IMR-90 (cell line): ENCODE measurements at regions not wholly inside any gene's neighbourhood (a gene's known extent, or its start where the extent isn't known, plus 50 kb on each side); places are given as distances from the start of the nearest gene placed in this dataset.

Source experiments
- ATAC-seq: fragments of 200-7000 bp; cut with Tn5 transposase; 2 replicates; pipeline ENCODE4 v1.9.1; 2020; ENCODE audit warnings: low read depth, mild to moderate bottlenecking, moderate library complexity
- BruUV-seq: library from RNA; stranded (reverse); fragments of 400-500 nt; replicated peaks from 2 replicates; lab custom pipeline; 2021; lab: Mats Ljungman, UMichigan
- CTCF ChIA-PET: fragments of 300-600 bp; formaldehyde crosslinking; extraction: SDS; loops from one replicate; lab custom pipeline; 2021; ENCODE audit warnings: antibody characterized with exemption; lab: Yijun Ruan, JAX
- POLR2A ChIA-PET: fragments of 300-600 bp; sonication (Branson Sonifier 250); formaldehyde crosslinking; loops from one replicate; lab custom pipeline; 2022; ENCODE audit warnings: antibody characterized with exemption; ENCODE audit not compliant: unreplicated experiment; lab: Charles Lee
- DNase-seq: peaks from one replicate; pipeline ENCODE4 v3.0.0; 2013
- H2AFZ ChIP-seq: replicated peaks from 2 replicates; pipeline ENCODE3; 2013; ENCODE audit warnings: low read length, mild to moderate bottlenecking; ENCODE audit not compliant: poor library complexity
- H2AK5ac ChIP-seq: 2 replicates; pipeline ENCODE4 v1.6.1; 2013; ENCODE audit warnings: low read depth, low read length, inconsistent platforms
- H2AK9ac ChIP-seq: replicated peaks from 2 replicates; pipeline ENCODE3; 2013; ENCODE audit warnings: mild to moderate bottlenecking, low read depth, low read length, moderate library complexity; ENCODE audit not compliant: poor library complexity
- H2BK120ac ChIP-seq: 2 replicates; pipeline ENCODE4 v1.6.1; 2013; ENCODE audit warnings: low read depth, low read length, inconsistent platforms
- H2BK15ac ChIP-seq: 3 replicates; pipeline ENCODE4 v1.6.1; 2013; ENCODE audit warnings: low read depth, low read length, inconsistent platforms
- H2BK20ac ChIP-seq: 2 replicates; pipeline ENCODE4 v1.6.1; 2013; ENCODE audit warnings: low read depth, mild to moderate bottlenecking, inconsistent platforms, low read length, moderate library complexity
- H2BK5ac ChIP-seq: 2 replicates; pipeline ENCODE4 v1.6.1; 2013; ENCODE audit warnings: mild to moderate bottlenecking, low read depth, low read length, inconsistent platforms; ENCODE audit not compliant: poor library complexity, severe bottlenecking
- H3K14ac ChIP-seq: replicated peaks from 2 replicates; pipeline ENCODE4 v1.6.1; 2013; ENCODE audit warnings: low read depth, low read length, inconsistent platforms
- H3K18ac ChIP-seq: 2 replicates; pipeline ENCODE4 v1.6.1; 2013; ENCODE audit warnings: low read depth, low read length, control low read depth
- H3K23ac ChIP-seq: 2 replicates; pipeline ENCODE4 v1.6.1; 2013; ENCODE audit warnings: low read depth, low read length, inconsistent platforms
- H3K27ac ChIP-seq: 2 replicates; pipeline ENCODE4 v1.5.1; 2013; ENCODE audit warnings: mild to moderate bottlenecking, control low read depth, low read length; ENCODE audit not compliant: insufficient read depth
- H3K27me3 ChIP-seq: 2 replicates; pipeline ENCODE4 v1.6.1; 2013; ENCODE audit warnings: low read length; ENCODE audit not compliant: control insufficient read depth, insufficient read depth
- H3K36me3 ChIP-seq: 2 replicates; pipeline ENCODE4 v1.6.1; 2013; ENCODE audit warnings: low read length, mixed read lengths; ENCODE audit not compliant: control insufficient read depth, insufficient read depth
- H3K4ac ChIP-seq: 2 replicates; pipeline ENCODE4 v1.6.1; 2013; ENCODE audit warnings: low read depth, low read length, inconsistent platforms
- H3K4me1 ChIP-seq: 2 replicates; pipeline ENCODE4 v1.6.1; 2013; ENCODE audit warnings: low read length, mixed read lengths; ENCODE audit not compliant: control insufficient read depth, insufficient read depth
- H3K4me2 ChIP-seq: 2 replicates; pipeline ENCODE4 v1.6.1; 2013; ENCODE audit warnings: low read depth, mild to moderate bottlenecking, control low read depth, low read length, moderate library complexity
- H3K4me3 ChIP-seq: 2 replicates; pipeline ENCODE4 v1.5.1; 2013; ENCODE audit warnings: low read depth, mild to moderate bottlenecking, control low read depth, low read length, moderate library complexity; ENCODE audit not compliant: insufficient read depth
- H3K56ac ChIP-seq: 2 replicates; pipeline ENCODE4 v1.6.1; 2013; ENCODE audit warnings: low read length, inconsistent platforms; ENCODE audit not compliant: insufficient read depth; ENCODE audit errors: extremely low read depth
- H3K79me1 ChIP-seq, 2 experiments: 2 replicates each; pipeline ENCODE4 v1.6.1; 2013; ENCODE audit warnings: low read length in 2 of 2, inconsistent platforms in 1 of 2, low read depth in 1 of 2
- H3K9ac ChIP-seq: 2 replicates; pipeline ENCODE4 v1.6.1; 2013; ENCODE audit warnings: low read depth, low read length, control low read depth
- H3K9me1 ChIP-seq: 2 replicates; pipeline ENCODE4 v1.6.1; 2013; ENCODE audit warnings: low read length, inconsistent platforms; ENCODE audit not compliant: insufficient read depth
- H3K9me3 ChIP-seq: 2 replicates; pipeline ENCODE4 v1.6.1; 2013; ENCODE audit warnings: low read length; ENCODE audit not compliant: control insufficient read depth, insufficient read depth
- H4K20me1 ChIP-seq: 2 replicates; pipeline ENCODE4 v1.6.1; 2013; ENCODE audit warnings: low read length, inconsistent platforms; ENCODE audit not compliant: insufficient read depth
- H4K5ac ChIP-seq: 2 replicates; pipeline ENCODE4 v1.6.1; 2013; ENCODE audit warnings: mild to moderate bottlenecking, low read depth, low read length, control low read depth
- H4K8ac ChIP-seq, 2 experiments: 2 replicates each; pipeline ENCODE4 v1.6.1; 2013; ENCODE audit warnings: low read depth in 2 of 2, low read length in 2 of 2, control low read depth in 1 of 2, inconsistent platforms in 1 of 2
- H4K91ac ChIP-seq: 2 replicates; pipeline ENCODE4 v1.6.1; 2013; ENCODE audit warnings: low read depth, low read length, inconsistent platforms; ENCODE audit not compliant: insufficient read depth
- BHLHE40 ChIP-seq: fragments of 150-350 bp; IDR thresholded peaks from 2 replicates; pipeline ENCODE4 v1.6.1; 2016; ENCODE audit warnings: mild to moderate bottlenecking, low read depth, low read length
- CEBPB ChIP-seq: IDR thresholded peaks from 2 replicates; pipeline ENCODE4 v1.6.1; 2012; ENCODE audit warnings: low read depth, low read length, improper control_type of control experiment
- CHD1 ChIP-seq: IDR thresholded peaks from 2 replicates; pipeline ENCODE4 v1.6.1; 2012; ENCODE audit warnings: low read depth, low read length, improper control_type of control experiment
- FOS ChIP-seq: fragments of 150-350 bp; IDR thresholded peaks from 2 replicates; pipeline ENCODE4 v1.6.1; 2016; ENCODE audit warnings: low read depth, low read length
- MAFK ChIP-seq: IDR thresholded peaks from 2 replicates; pipeline ENCODE4 v1.6.1; 2012; ENCODE audit warnings: low read depth, low read length, improper control_type of control experiment
- MAZ ChIP-seq: IDR thresholded peaks from 2 replicates; pipeline ENCODE4 v1.6.1; 2012; ENCODE audit warnings: low read depth, mild to moderate bottlenecking, low read length, improper control_type of control experiment, moderate library complexity, borderline replicate concordance
- MXI1 ChIP-seq: IDR thresholded peaks from 2 replicates; pipeline ENCODE4 v1.6.1; 2012; ENCODE audit warnings: low read depth, mild to moderate bottlenecking, low read length, moderate library complexity, borderline replicate concordance
- NFE2L2 ChIP-seq: fragments of 150-350 bp; IDR thresholded peaks from 2 replicates; pipeline ENCODE4 v1.6.1; 2016; ENCODE audit warnings: low read depth, mild to moderate bottlenecking, low read length
- POLR2A ChIP-seq: IDR thresholded peaks from 2 replicates; pipeline ENCODE4 v1.6.1; 2012; ENCODE audit warnings: mild to moderate bottlenecking, low read depth, low read length
- RAD21 ChIP-seq: IDR thresholded peaks from 2 replicates; pipeline ENCODE4 v1.6.1; 2012; ENCODE audit warnings: low read length, improper control_type of control experiment
- RCOR1 ChIP-seq: IDR thresholded peaks from 2 replicates; pipeline ENCODE4 v1.6.1; 2012; ENCODE audit warnings: mild to moderate bottlenecking, low read length, improper control_type of control experiment; ENCODE audit not compliant: insufficient replicate concordance
- RFX5 ChIP-seq: IDR thresholded peaks from 2 replicates; pipeline ENCODE4 v1.8.0; 2012; ENCODE audit warnings: low read depth, mild to moderate bottlenecking, low read length, moderate library complexity
- SMC3 ChIP-seq: fragments of 150-350 bp; IDR thresholded peaks from 2 replicates; pipeline ENCODE4 v1.6.1; 2016; ENCODE audit warnings: low read depth, mild to moderate bottlenecking, antibody characterized with exemption, low read length, moderate library complexity
- dilution Hi-C: fragments of 300-500 bp; cut with HindIII; formaldehyde crosslinking; loops from one replicate; pipeline ENCODE4 v1.14.3; 2018; ENCODE audit warnings: low sequenced_read_pairs; ENCODE audit not compliant: unreplicated experiment
- in situ Hi-C: fragments of 300-500 bp; cut with MboI; formaldehyde crosslinking; loops from 3 replicates; pipeline ENCODE4 v1.14.3; 2019; ENCODE audit warnings: low sequenced_read_pairs, inconsistent platforms, mixed read lengths
- intact Hi-C: fragments of 100-400 bp; cut with micrococcal nuclease; formaldehyde crosslinking; loops from 2 replicates; pipeline ENCODE4 v1.10.0; 2022
- TF ChIP-seq, protein P1 (sequence below): fragments of 150-350 bp; IDR thresholded peaks from 2 replicates; pipeline ENCODE4 v1.6.1; 2017; ENCODE audit warnings: mild to moderate bottlenecking, antibody characterized with exemption, low read length, low read depth
- TF ChIP-seq, protein P2 (sequence below): conservative IDR thresholded peaks from 2 replicates; pipeline ENCODE4 v1.5.1; 2012; ENCODE audit warnings: mild to moderate bottlenecking, low read depth, low read length, improper control_type of control experiment
- TF ChIP-seq, protein P3 (sequence below): fragments of 150-350 bp; IDR thresholded peaks from 2 replicates; pipeline ENCODE4 v1.6.1; 2016; ENCODE audit warnings: low read depth, mild to moderate bottlenecking, low read length, moderate library complexity, borderline replicate concordance

DNA sequence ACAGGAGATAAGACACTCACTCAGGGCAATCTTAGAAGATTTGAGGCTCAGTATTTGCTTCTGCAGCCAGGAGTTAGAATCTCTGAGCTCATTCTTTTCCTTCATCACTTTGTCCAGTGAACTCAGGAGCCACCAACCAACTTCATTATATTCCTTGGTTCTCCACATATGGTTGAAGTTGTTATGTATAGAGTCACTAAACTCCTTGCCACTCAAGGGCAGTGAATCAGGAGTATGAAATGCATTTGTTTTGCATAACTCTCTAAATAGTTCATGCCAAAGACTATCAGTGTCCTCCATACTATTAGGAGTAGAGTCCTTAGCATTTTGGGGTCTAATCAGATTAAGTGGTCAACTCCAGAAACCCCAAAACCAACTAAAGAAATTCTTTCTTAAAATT, 150.6 kb downstream of the CCDC59 start:
- in situ Hi-C loops, result no loop called here

More for the DNA sequence above, 150.6 kb downstream of the CCDC59 start:
- dilution Hi-C loops (no loop called here), intact Hi-C loops (no loop called here)
- H3K9me1 ChIP-seq, result no peaks in the 10 kb centered on the region
- H2BK20ac ChIP-seq, result no peak overlapping the region
- H2BK120ac ChIP-seq, result no peak overlapping the region
- no peak overlapping the region for H3K4ac ChIP-seq
- H4K20me1 ChIP-seq, result no peaks in the 10 kb centered on the region
- H3K79me1 ChIP-seq, result no peaks in the 10 kb centered on the region
- TF ChIP-seq RCOR1 (no peak), RAD21 (no peak), FOS (no peak), NFE2L2 (no peak), CHD1 (no peak), SMC3 (no peak), MXI1 (no peak), POLR2A (no peak), RFX5 (no peak), CEBPB (no peak), BHLHE40 (no peak), MAFK (no peak), MAZ (no peak)
- TF ChIP-seq, protein P1, sequence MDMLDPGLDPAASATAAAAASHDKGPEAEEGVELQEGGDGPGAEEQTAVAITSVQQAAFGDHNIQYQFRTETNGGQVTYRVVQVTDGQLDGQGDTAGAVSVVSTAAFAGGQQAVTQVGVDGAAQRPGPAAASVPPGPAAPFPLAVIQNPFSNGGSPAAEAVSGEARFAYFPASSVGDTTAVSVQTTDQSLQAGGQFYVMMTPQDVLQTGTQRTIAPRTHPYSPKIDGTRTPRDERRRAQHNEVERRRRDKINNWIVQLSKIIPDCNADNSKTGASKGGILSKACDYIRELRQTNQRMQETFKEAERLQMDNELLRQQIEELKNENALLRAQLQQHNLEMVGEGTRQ, result no peak
- TF ChIP-seq, protein P2, sequence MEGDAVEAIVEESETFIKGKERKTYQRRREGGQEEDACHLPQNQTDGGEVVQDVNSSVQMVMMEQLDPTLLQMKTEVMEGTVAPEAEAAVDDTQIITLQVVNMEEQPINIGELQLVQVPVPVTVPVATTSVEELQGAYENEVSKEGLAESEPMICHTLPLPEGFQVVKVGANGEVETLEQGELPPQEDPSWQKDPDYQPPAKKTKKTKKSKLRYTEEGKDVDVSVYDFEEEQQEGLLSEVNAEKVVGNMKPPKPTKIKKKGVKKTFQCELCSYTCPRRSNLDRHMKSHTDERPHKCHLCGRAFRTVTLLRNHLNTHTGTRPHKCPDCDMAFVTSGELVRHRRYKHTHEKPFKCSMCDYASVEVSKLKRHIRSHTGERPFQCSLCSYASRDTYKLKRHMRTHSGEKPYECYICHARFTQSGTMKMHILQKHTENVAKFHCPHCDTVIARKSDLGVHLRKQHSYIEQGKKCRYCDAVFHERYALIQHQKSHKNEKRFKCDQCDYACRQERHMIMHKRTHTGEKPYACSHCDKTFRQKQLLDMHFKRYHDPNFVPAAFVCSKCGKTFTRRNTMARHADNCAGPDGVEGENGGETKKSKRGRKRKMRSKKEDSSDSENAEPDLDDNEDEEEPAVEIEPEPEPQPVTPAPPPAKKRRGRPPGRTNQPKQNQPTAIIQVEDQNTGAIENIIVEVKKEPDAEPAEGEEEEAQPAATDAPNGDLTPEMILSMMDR, result no peak
- TF ChIP-seq, protein P3, sequence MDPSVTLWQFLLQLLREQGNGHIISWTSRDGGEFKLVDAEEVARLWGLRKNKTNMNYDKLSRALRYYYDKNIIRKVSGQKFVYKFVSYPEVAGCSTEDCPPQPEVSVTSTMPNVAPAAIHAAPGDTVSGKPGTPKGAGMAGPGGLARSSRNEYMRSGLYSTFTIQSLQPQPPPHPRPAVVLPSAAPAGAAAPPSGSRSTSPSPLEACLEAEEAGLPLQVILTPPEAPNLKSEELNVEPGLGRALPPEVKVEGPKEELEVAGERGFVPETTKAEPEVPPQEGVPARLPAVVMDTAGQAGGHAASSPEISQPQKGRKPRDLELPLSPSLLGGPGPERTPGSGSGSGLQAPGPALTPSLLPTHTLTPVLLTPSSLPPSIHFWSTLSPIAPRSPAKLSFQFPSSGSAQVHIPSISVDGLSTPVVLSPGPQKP, result no peak
- no peaks in the 10 kb centered on the region for H3K36me3 ChIP-seq
- H3K9ac ChIP-seq, result no peak overlapping the region
- DNase-seq (no peak), ATAC-seq (no peak)
- no peak overlapping the region for H2BK5ac ChIP-seq
- peaks cover 36% of the 10 kb centered on the region for H3K9me3 ChIP-seq
- no peak overlapping the region for H3K23ac ChIP-seq
- H2BK15ac ChIP-seq, result no peak overlapping the region
- H3K4me1 ChIP-seq, result no peaks in the 10 kb centered on the region
- no peak overlapping the region for H3K4me3 ChIP-seq
- no peak overlapping the region for H4K91ac ChIP-seq
- H4K5ac ChIP-seq, result no peak overlapping the region
- no peak overlapping the region for H3K4me2 ChIP-seq
- H3K27me3 ChIP-seq, result no peaks in the 10 kb centered on the region
- no peak overlapping the region for H2AK9ac ChIP-seq
- no peak overlapping the region for H3K18ac ChIP-seq
- H2AFZ ChIP-seq, result no peak overlapping the region
- H4K8ac ChIP-seq, result no peak overlapping the region
- no peak overlapping the region for H3K56ac ChIP-seq
- no peak overlapping the region for H2AK5ac ChIP-seq
- H3K14ac ChIP-seq, result no peak overlapping the region
- CTCF ChIA-PET, result no interaction called here
- H3K27ac ChIP-seq, result no peak overlapping the region
- no TSS peak for BruUV-seq
- POLR2A ChIA-PET, result no interaction called here
